ENCODE measurements at regions not wholly inside any gene's neighbourhood (a gene's known extent, or its start where the extent isn't known, plus 50 kb on each side); places are given as distances from the start of the nearest gene placed in this dataset.

DNA sequence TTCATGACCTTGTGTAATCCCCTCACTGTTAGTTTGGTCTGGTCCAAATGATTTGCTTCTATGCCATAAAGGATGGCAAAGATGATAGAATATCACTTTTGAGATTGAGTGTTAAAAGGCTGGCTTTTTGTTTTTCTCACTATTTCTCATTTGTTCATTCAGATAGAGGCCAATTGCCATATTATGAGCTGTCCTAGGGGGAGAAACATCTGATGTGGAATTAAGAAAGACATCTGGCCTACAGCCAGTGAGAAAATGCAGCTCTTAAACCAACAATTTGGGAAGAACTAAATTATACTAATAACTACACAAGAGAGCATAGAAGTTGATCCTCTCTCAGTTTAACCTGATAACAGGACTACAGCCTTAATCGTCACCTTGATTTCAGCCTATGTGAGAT lies 1668.6 kb downstream of the GRIK2 start:
- no peak for DNase-seq (ENCODE audit: low read depth)
- no peak overlapping the region for H3K4me3 ChIP-seq (ENCODE audit: low read depth, low read length)
- TF ChIP-seq, protein P1, sequence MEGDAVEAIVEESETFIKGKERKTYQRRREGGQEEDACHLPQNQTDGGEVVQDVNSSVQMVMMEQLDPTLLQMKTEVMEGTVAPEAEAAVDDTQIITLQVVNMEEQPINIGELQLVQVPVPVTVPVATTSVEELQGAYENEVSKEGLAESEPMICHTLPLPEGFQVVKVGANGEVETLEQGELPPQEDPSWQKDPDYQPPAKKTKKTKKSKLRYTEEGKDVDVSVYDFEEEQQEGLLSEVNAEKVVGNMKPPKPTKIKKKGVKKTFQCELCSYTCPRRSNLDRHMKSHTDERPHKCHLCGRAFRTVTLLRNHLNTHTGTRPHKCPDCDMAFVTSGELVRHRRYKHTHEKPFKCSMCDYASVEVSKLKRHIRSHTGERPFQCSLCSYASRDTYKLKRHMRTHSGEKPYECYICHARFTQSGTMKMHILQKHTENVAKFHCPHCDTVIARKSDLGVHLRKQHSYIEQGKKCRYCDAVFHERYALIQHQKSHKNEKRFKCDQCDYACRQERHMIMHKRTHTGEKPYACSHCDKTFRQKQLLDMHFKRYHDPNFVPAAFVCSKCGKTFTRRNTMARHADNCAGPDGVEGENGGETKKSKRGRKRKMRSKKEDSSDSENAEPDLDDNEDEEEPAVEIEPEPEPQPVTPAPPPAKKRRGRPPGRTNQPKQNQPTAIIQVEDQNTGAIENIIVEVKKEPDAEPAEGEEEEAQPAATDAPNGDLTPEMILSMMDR (IDR thresholded peaks at IDR 0.05; ENCODE audit: insufficient read depth, low read depth, low read length) = no peak

DNA sequence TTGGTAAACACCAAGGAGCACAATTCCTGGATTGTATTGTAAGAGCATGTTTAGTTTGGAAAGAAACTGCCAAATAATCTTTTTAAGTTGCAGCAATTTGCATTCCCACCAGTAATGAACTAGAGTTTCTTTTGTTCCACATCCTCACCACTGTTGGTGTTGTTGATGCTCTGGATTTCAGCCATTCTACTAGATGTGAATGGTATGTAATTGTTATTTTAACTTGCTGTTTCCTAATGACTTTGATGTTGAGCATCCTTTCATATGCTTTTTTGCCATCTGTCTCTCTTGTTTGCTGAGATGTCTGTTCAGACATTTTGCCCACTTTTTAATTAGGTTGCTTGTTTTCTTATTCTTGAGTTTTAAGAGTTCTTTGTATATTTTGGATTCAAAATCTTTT lies 1654.1 kb downstream of the GRIK2 start:
- DNase-seq (ENCODE audit: low read depth) = no peak
- TF ChIP-seq, protein P1 (IDR thresholded peaks at IDR 0.05; ENCODE audit: insufficient read depth, low read depth, low read length) = no peak
- no peak overlapping the region for H3K4me3 ChIP-seq (ENCODE audit: low read depth, low read length)

DNA sequence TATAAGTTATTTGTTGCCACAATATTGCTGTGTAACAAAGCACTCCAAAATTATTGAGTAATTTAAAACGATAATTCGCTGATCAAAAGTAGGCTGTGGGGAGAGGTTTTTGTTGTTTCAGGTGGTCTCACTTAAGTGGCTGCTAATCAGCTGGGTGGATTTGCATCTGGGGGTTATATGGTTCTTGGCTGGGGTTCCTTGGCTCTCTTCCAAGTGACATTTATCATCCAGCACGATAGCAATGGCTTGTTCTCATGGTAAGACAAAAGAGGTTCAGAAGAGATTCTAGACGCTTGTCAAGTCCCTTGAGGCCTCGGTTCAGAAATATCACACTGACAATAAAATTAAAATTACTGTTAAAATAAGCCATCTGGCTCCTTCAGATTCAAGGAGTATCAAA lies 1648.8 kb downstream of the GRIK2 start:
- TF ChIP-seq, protein P1 (IDR thresholded peaks at IDR 0.05; ENCODE audit: insufficient read depth, low read depth, low read length) = no peak
- no peak overlapping the region for H3K4me3 ChIP-seq (ENCODE audit: low read depth, low read length)
- DNase-seq (ENCODE audit: low read depth) = no peak

DNA sequence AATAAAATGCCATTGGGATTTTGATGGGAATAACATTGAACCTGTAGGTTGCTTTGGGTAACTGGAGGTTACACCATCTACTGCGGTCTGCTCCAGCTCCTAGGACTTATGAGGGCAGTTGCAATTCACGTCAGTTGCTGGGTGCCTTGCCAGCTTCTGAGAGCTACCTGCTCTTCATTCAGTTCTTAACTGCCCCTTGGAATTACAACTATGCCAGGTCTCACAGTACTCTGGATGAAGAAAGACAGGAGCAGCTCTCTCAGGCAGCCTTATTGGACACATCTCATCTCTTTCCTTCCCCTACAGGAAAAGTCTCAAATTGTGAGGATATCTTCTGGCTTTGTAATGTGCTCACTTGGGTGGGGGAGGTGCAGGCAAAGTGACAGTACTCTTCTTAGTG lies 1643.3 kb downstream of the GRIK2 start:
- no peak for DNase-seq (ENCODE audit: low read depth)
- TF ChIP-seq, protein P1 (IDR thresholded peaks at IDR 0.05; ENCODE audit: insufficient read depth, low read depth, low read length) = no peak
- H3K4me3 ChIP-seq (ENCODE audit: low read depth, low read length) = no peak overlapping the region

DNA sequence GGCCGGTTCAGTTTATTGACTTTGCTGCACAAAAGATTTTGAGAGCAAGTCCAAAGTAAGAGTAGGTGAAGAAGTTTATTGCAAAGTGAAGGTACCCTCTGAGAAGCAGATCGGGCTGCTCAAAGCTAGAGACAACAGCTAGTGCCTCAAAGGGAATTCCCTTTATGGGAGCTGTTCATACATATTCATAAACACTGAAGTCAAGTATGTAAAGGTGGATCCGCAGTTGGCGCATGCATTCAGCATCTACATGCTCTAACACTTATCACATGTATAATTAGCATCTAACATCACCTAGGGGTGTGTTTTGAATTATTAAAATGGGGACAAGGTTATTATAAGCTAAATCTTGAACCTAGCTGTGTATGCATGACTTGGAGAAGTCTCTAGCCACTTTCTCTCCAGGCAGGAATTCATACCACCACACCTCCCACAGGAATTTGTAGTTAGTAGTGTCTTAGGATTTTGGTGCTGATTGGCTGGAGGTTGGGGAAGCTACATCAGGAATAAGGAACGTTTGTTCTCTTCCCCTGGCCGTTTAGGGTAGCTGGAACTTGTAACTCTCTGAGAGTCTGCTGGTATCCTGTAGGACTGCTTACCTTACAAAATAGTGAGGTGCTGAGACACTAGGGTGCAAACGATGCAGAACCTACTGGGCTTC lies 1633.9 kb downstream of the GRIK2 start:
- TF ChIP-seq, protein P1 (IDR thresholded peaks at IDR 0.05; ENCODE audit: insufficient read depth, low read depth, low read length) = no peak

DNA sequence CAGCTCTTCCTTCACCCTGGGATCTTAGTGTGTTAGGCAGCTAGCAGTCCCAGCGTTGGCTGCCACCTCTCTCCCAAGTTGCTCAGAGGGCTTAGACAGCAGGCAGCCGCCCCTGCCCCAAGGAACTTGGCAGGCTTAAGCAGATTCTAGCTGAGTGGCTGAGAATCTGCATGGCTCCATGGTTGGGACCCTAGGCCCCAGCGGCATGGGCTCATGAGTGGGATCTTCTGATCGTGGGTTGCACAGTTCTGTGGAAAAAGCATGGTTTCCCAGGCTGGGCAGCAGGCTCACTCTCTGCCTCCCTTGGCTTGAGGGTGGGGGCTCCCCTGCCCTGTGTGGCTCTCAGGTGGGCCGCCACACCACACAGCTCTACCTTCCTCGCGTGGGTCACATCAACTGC lies 1624.9 kb downstream of the GRIK2 start:
- no peak for DNase-seq (ENCODE audit: low read depth)
- TF ChIP-seq, protein P1 (IDR thresholded peaks at IDR 0.05; ENCODE audit: insufficient read depth, low read depth, low read length) = no peak

More for the DNA sequence above, 1633.9 kb downstream of the GRIK2 start:
- DNase-seq (ENCODE audit: low read depth) = no peak
- H3K4me3 ChIP-seq (ENCODE audit: low read depth, low read length) = no peak overlapping the region

DNA sequence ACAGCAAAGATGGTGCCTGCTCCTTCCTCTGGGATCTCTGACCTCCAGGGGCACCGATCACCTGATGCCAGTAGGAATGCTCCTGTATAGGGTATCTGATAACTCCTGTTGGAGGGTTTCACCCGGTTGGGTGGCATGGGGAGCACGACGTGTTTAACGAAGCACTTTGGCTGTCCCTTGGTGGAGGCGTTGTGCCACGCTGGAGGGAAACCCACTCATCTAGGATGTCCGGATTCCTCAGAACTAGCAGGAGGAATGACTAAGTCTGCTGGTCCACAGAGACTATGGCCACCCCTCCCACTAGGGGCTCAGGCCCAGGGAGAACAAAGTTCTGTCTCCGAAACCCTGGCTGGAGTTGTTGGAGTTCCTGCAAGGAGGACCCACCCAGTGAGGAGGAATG lies 1624.4 kb downstream of the GRIK2 start:
- no peak overlapping the region for H3K4me3 ChIP-seq (ENCODE audit: low read depth, low read length)
- TF ChIP-seq, protein P1 (IDR thresholded peaks at IDR 0.05; ENCODE audit: insufficient read depth, low read depth, low read length) = no peak
- no peak for DNase-seq (ENCODE audit: low read depth)

More for the DNA sequence above, 1624.9 kb downstream of the GRIK2 start:
- H3K4me3 ChIP-seq (ENCODE audit: low read depth, low read length) = no peak overlapping the region

Data from fibroblast of villous mesenchyme (primary cell).